ENCODE measurements at regions not wholly inside any gene's neighbourhood (a gene's known extent, or its start where the extent isn't known, plus 50 kb on each side); places are given as distances from the start of the nearest gene placed in this dataset.

DNA sequence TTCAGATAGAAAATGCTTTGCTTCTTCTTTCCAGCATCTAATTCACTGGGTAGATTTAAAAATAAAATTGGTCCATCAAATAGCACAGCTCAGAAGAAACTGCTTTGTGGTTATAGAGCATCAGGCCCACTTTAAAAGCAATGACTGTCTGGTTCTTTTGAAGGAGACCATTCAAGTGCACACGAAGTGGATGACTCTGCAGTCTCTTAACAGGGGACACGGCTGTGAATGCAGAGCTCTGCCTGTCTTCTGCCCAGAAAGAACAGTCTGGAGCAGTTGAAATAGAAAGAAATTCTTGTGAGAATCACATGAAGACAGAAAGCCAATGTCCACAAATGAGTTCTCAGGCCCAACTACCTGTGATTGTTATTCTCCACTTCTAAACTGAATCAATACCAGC, 138.7 kb upstream of the PLEKHA5 start:
- Histone ChIP-seq H3K27ac (ENCODE audit: extremely low read depth, low read depth, low read length) (no peak overlapping the region), H3K9ac (ENCODE audit: insufficient read depth in 1 of 2, low read depth in 2 of 2, low read length in 2 of 2) (no peak overlapping the region), H3K4me1 (replicated peaks in 1 of 2; ENCODE audit: control insufficient read depth in 2 of 2, insufficient read depth in 2 of 2, low read length in 2 of 2) (no peaks in the 10 kb centered on the region), H3K4me2 (ENCODE audit: insufficient read depth, low read length) (no peak overlapping the region), H3K27me3 (ENCODE audit: control insufficient read depth in 2 of 2, insufficient read depth in 2 of 2, low read length in 2 of 2) (no peaks in the 10 kb centered on the region), H4K20me1 (replicated peaks; ENCODE audit: control insufficient read depth, insufficient read depth, low read length) (no peaks in the 10 kb centered on the region), H3K9me1 (ENCODE audit: control insufficient read depth, insufficient read depth, low read length) (no peaks in the 10 kb centered on the region), H2AFZ (ENCODE audit: low read depth, low read length) (0 out of 2 replicates have a peak overlapping the region, but pooled peaks have one; percentile 45), H3K9me3 (replicated peaks; ENCODE audit: control insufficient read depth, insufficient read depth, low read depth, low read length) (no peaks in the 10 kb centered on the region), H3K36me3 (ENCODE audit: control insufficient read depth, insufficient read depth, low read length) (no peaks in the 10 kb centered on the region), H3K4me3 (no peak overlapping the region), H3K79me2 (ENCODE audit: control insufficient read depth, insufficient read depth, low read length) (no peaks in the 10 kb centered on the region)
- in situ Hi-C loops (cut with MboI) (no loop called here), intact Hi-C loops (cut with micrococcal nuclease) (no loop called here)
- FAIRE-seq (no peak), ATAC-seq (no peak), DNase-seq (ENCODE audit: extremely low read depth in 1 of 4, low spot score in 3 of 4) (no peak)
- 0% methylated on average over 2 of the region's 2 CpGs for WGBS (ENCODE audit: insufficient coverage, low coverage, missing lambda C conversion rate)
- BruUV-seq (replicated peaks): no TSS peak
- ChIA-PET CTCF (ENCODE audit: low intra/inter-chr PET ratio) (no interaction called here), POLR2A (no interaction called here)
- TF ChIP-seq TFAM (CRISPR knock-in tag; conservative IDR thresholded peaks at IDR 0.05): no peak
- no peak for TF ChIP-seq ZBTB8A (IDR thresholded peaks at IDR 0.05; ENCODE audit: partially characterized antibody)
- TF ChIP-seq SIN3A (IDR thresholded peaks at IDR 0.05; ENCODE audit: borderline replicate concordance in 2 of 2, control insufficient read depth in 1 of 2, low read depth in 2 of 2, low read length in 2 of 2): no peak
- no peak for TF ChIP-seq IFI16 (CRISPR knock-in tag; IDR thresholded peaks at IDR 0.05)
- TF ChIP-seq NFE2 (IDR thresholded peaks at IDR 0.05; ENCODE audit: low read depth): 0 out of 2 replicates have a peak, but pooled peaks have one; percentile 21
- no peak for TF ChIP-seq RCOR1 (IDR thresholded peaks at IDR 0.05; ENCODE audit: borderline replicate concordance in 1 of 2, low read depth in 2 of 2, low read length in 2 of 2)
- no peak for TF ChIP-seq FOXK2 (conservative IDR thresholded peaks at IDR 0.05 in 1 of 2, IDR thresholded peaks at IDR 0.05 in 1 of 2; ENCODE audit: low read depth in 2 of 2)

Measured in K562 (cell line).